ENCODE measurements at regions not wholly inside any gene's neighbourhood (a gene's known extent, or its start where the extent isn't known, plus 50 kb on each side); places are given as distances from the start of the nearest gene placed in this dataset.

- no peaks in the 10 kb centered on the region for H4K20me1 ChIP-seq (ENCODE audit: insufficient read depth, low read length)
- no peak overlapping the region for H3K27ac ChIP-seq (ENCODE audit: low read depth, low read length, poor library complexity, severe bottlenecking)
- no peaks in the 10 kb centered on the region for H3K79me2 ChIP-seq (ENCODE audit: insufficient read depth, low read length)
- no peaks in the 10 kb centered on the region for H3K4me1 ChIP-seq (ENCODE audit: insufficient read depth, low read length, severe bottlenecking)
- no peaks in the 10 kb centered on the region for H3K27me3 ChIP-seq (ENCODE audit: insufficient read depth, low read length)
- no peak overlapping the region for H3K4me3 ChIP-seq (ENCODE audit: low read depth, low read length, poor library complexity, severe bottlenecking)
- no peaks in the 10 kb centered on the region for H3F3A ChIP-seq (ENCODE audit: insufficient read depth, low read length)
- H3K4me2 ChIP-seq (ENCODE audit: low read length), result no peak overlapping the region
- TF ChIP-seq, protein P1, sequence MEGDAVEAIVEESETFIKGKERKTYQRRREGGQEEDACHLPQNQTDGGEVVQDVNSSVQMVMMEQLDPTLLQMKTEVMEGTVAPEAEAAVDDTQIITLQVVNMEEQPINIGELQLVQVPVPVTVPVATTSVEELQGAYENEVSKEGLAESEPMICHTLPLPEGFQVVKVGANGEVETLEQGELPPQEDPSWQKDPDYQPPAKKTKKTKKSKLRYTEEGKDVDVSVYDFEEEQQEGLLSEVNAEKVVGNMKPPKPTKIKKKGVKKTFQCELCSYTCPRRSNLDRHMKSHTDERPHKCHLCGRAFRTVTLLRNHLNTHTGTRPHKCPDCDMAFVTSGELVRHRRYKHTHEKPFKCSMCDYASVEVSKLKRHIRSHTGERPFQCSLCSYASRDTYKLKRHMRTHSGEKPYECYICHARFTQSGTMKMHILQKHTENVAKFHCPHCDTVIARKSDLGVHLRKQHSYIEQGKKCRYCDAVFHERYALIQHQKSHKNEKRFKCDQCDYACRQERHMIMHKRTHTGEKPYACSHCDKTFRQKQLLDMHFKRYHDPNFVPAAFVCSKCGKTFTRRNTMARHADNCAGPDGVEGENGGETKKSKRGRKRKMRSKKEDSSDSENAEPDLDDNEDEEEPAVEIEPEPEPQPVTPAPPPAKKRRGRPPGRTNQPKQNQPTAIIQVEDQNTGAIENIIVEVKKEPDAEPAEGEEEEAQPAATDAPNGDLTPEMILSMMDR (IDR thresholded peaks at IDR 0.05; ENCODE audit: low read length), result no peak
- no peak for TF ChIP-seq EZH2 (IDR thresholded peaks at IDR 0.05; ENCODE audit: borderline replicate concordance, low read length)
- H3K9ac ChIP-seq (ENCODE audit: low read length), result no peak overlapping the region
- no peak overlapping the region for H2AFZ ChIP-seq (ENCODE audit: low read length)
- no peaks in the 10 kb centered on the region for H3K9me3 ChIP-seq (ENCODE audit: low read length)
- no peaks in the 10 kb centered on the region for H3K9me2 ChIP-seq (ENCODE audit: low read depth, low read length)
- H3K36me3 ChIP-seq (ENCODE audit: insufficient read depth, low read length), result no peaks in the 10 kb centered on the region
Measured at GRCh38 chr15:98232761-98233160, 272.3 kb downstream of the ARRDC4 start.

- H3K79me2 ChIP-seq (ENCODE audit: insufficient read depth, low read length), result no peaks in the 10 kb centered on the region
- no peaks in the 10 kb centered on the region for H3F3A ChIP-seq (ENCODE audit: insufficient read depth, low read length)
- H2AFZ ChIP-seq (ENCODE audit: low read length), result no peak overlapping the region
- no peaks in the 10 kb centered on the region for H4K20me1 ChIP-seq (ENCODE audit: insufficient read depth, low read length)
- no peak overlapping the region for H3K4me3 ChIP-seq (ENCODE audit: low read depth, low read length, poor library complexity, severe bottlenecking)
- H3K4me1 ChIP-seq (ENCODE audit: insufficient read depth, low read length, severe bottlenecking), result no peaks in the 10 kb centered on the region
- no peaks in the 10 kb centered on the region for H3K9me2 ChIP-seq (ENCODE audit: low read depth, low read length)
- no peaks in the 10 kb centered on the region for H3K9me3 ChIP-seq (ENCODE audit: low read length)
- no peak overlapping the region for H3K9ac ChIP-seq (ENCODE audit: low read length)
- H3K27me3 ChIP-seq (ENCODE audit: insufficient read depth, low read length), result no peaks in the 10 kb centered on the region
- H3K27ac ChIP-seq (ENCODE audit: low read depth, low read length, poor library complexity, severe bottlenecking), result no peak overlapping the region
- TF ChIP-seq EZH2 (IDR thresholded peaks at IDR 0.05; ENCODE audit: borderline replicate concordance, low read length), result no peak
- TF ChIP-seq, protein P1 (IDR thresholded peaks at IDR 0.05; ENCODE audit: low read length), result no peak
- H3K4me2 ChIP-seq (ENCODE audit: low read length), result no peak overlapping the region
- no peaks in the 10 kb centered on the region for H3K36me3 ChIP-seq (ENCODE audit: insufficient read depth, low read length)
Measured at GRCh38 chr15:98233873-98234272, 273.4 kb downstream of the ARRDC4 start.

DNA sequence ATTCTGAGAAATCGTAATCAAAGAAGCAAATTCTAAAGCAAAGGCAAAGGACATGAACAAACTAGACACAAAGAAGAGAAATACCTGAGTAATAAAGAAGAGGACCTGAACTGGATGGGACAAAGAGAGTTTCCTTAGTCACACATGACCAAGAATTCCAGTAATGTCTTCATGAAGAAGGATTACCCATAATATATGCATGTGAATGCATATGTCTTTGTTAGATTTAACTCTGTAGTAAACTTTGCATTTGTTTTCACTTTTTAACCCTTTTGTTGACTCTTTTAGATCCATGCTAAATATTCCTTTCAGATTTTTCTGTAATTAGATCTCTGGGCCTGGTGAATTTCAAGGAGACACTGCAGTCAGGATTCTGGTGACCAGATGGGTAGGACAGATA, 279.8 kb downstream of the ARRDC4 start:
- Histone ChIP-seq H3K79me2 (ENCODE audit: insufficient read depth, low read length) (no peaks in the 10 kb centered on the region), H3F3A (ENCODE audit: insufficient read depth, low read length) (no peaks in the 10 kb centered on the region), H3K9me3 (ENCODE audit: low read length) (no peaks in the 10 kb centered on the region), H3K27me3 (ENCODE audit: insufficient read depth, low read length) (no peaks in the 10 kb centered on the region), H4K20me1 (ENCODE audit: insufficient read depth, low read length) (no peaks in the 10 kb centered on the region), H3K4me1 (ENCODE audit: insufficient read depth, low read length, severe bottlenecking) (no peaks in the 10 kb centered on the region), H3K27ac (ENCODE audit: low read depth, low read length, poor library complexity, severe bottlenecking) (no peak overlapping the region), H2AFZ (ENCODE audit: low read length) (no peak overlapping the region), H3K36me3 (ENCODE audit: insufficient read depth, low read length) (no peaks in the 10 kb centered on the region), H3K4me2 (ENCODE audit: low read length) (no peak overlapping the region), H3K9me2 (ENCODE audit: low read depth, low read length) (no peaks in the 10 kb centered on the region), H3K4me3 (ENCODE audit: low read depth, low read length, poor library complexity, severe bottlenecking) (no peak overlapping the region), H3K9ac (ENCODE audit: low read length) (no peak overlapping the region)
- no peak for TF ChIP-seq EZH2 (IDR thresholded peaks at IDR 0.05; ENCODE audit: borderline replicate concordance, low read length)
- TF ChIP-seq, protein P1 (IDR thresholded peaks at IDR 0.05; ENCODE audit: low read length), result no peak
